ENCODE measurements at regions not wholly inside any gene's neighbourhood (a gene's known extent, or its start where the extent isn't known, plus 50 kb on each side); places are given as distances from the start of the nearest gene placed in this dataset.
A peak's percentile ranks its signal among the peaks of the same experiment; 100 is the strongest.

- FAIRE-seq (no peak), DNase-seq (ENCODE audit: low spot score) (no peak)
Measured at GRCh38 chr6:150711061-150711460, 111.4 kb downstream of the PLEKHG1 start.

- DNase-seq (ENCODE audit: low spot score), result no peak
- FAIRE-seq, result no peak
Measured at GRCh38 chr6:150711584-150712504, 112.2 kb downstream of the PLEKHG1 start.

GRCh38 chr6:150712505-150713252, 113.0 kb downstream of the PLEKHG1 start:
- DNase-seq (ENCODE audit: low spot score) (no peak), FAIRE-seq (no peak)

- no peak for DNase-seq (ENCODE audit: low spot score)
- FAIRE-seq, result no peak
Measured at GRCh38 chr6:150713487-150713886, 113.8 kb downstream of the PLEKHG1 start.

GRCh38 chr6:150713931-150714330, 114.2 kb downstream of the PLEKHG1 start:
- FAIRE-seq (no peak), DNase-seq (ENCODE audit: low spot score) (no peak)

- FAIRE-seq, result no peak
- no peak for DNase-seq (ENCODE audit: low spot score)
Measured at GRCh38 chr6:150715133-150715532, 115.4 kb downstream of the PLEKHG1 start.

- no peak for FAIRE-seq
- no peak for DNase-seq (ENCODE audit: low spot score)
Measured at GRCh38 chr6:150717419-150717818, 117.7 kb downstream of the PLEKHG1 start.

- no peak for DNase-seq (ENCODE audit: low spot score)
- no peak for FAIRE-seq
Measured at GRCh38 chr6:150719099-150719766, 119.5 kb downstream of the PLEKHG1 start.

- DNase-seq (ENCODE audit: low spot score) (no peak), FAIRE-seq (no peak)
Measured at GRCh38 chr6:150719831-150720230, 120.1 kb downstream of the PLEKHG1 start.

- FAIRE-seq (no peak), DNase-seq (ENCODE audit: low spot score) (peak; percentile 40)
Measured at GRCh38 chr6:150720774-150721233, 121.1 kb downstream of the PLEKHG1 start.

- FAIRE-seq, result no peak
Measured at GRCh38 chr6:150721418-150722266, 122.0 kb downstream of the PLEKHG1 start.

GRCh38 chr6:150722614-150723344, 123.1 kb downstream of the PLEKHG1 start:
- FAIRE-seq (no peak), DNase-seq (ENCODE audit: low spot score) (no peak)

More at GRCh38 chr6:150721418-150722266, 122.0 kb downstream of the PLEKHG1 start:
- DNase-seq (ENCODE audit: low spot score), result no peak

GRCh38 chr6:150723345-150723658, 123.6 kb downstream of the PLEKHG1 start:
- no peak for FAIRE-seq
- no peak for DNase-seq (ENCODE audit: low spot score)

GRCh38 chr6:150723857-150724256, 124.2 kb downstream of the PLEKHG1 start:
- no peak for FAIRE-seq
- DNase-seq (ENCODE audit: low spot score), result no peak

GRCh38 chr6:150725795-150726194, 126.1 kb downstream of the PLEKHG1 start:
- FAIRE-seq (no peak), DNase-seq (ENCODE audit: low spot score) (no peak)

- FAIRE-seq (no peak), DNase-seq (ENCODE audit: low spot score) (no peak)
Measured at GRCh38 chr6:150729188-150729748, 129.6 kb downstream of the PLEKHG1 start.

GRCh38 chr6:150730801-150731457, 131.2 kb downstream of the PLEKHG1 start:
- no peak for DNase-seq (ENCODE audit: low spot score)
- no peak for FAIRE-seq

- FAIRE-seq (no peak), DNase-seq (ENCODE audit: low spot score) (no peak)
Measured at GRCh38 chr6:150732765-150733539, 132.6 kb upstream of the MTHFD1L start.

- FAIRE-seq (no peak), DNase-seq (ENCODE audit: low spot score) (no peak)
Measured at GRCh38 chr6:150733726-150734125, 131.8 kb upstream of the MTHFD1L start.

Data from RCC 7860 (cell line).